GM12874 (cell line): ENCODE measurements at regions not wholly inside any gene's neighbourhood (a gene's known extent, or its start where the extent isn't known, plus 50 kb on each side); places are given as distances from the start of the nearest gene placed in this dataset.

Experiments
- CTCF ChIP-seq: IDR thresholded peaks from 2 replicates; pipeline ENCODE4 v1.5.1; 2011; ENCODE audit warnings: low read depth, mild to moderate bottlenecking, control low read depth, low read length, moderate library complexity; ENCODE audit not compliant: insufficient read depth

GRCh38 chr7:96486681-96487080 is 164.8 kb upstream of the SLC25A13 start:
- no peak for TF ChIP-seq CTCF

GRCh38 chr7:96484845-96485244 is 162.9 kb upstream of the SLC25A13 start:
- no peak for TF ChIP-seq CTCF

GRCh38 chr7:96484091-96484490 is 162.2 kb upstream of the SLC25A13 start:
- no peak for TF ChIP-seq CTCF

GRCh38 chr7:96481796-96482195 is 159.9 kb upstream of the SLC25A13 start:
- TF ChIP-seq CTCF = no peak

GRCh38 chr7:96479015-96479645 is 157.2 kb upstream of the SLC25A13 start:
- no peak for TF ChIP-seq CTCF

GRCh38 chr7:96471606-96472005 is 149.7 kb upstream of the SLC25A13 start:
- no peak for TF ChIP-seq CTCF

GRCh38 chr7:96452146-96452545 is 130.2 kb upstream of the SLC25A13 start:
- no peak for TF ChIP-seq CTCF
